HG03520 (cell line): ENCODE measurements at regions not wholly inside any gene's neighbourhood (a gene's known extent, or its start where the extent isn't known, plus 50 kb on each side); places are given as distances from the start of the nearest gene placed in this dataset.

Experiments used
- ATAC-seq: cut with Tn5 transposase; IDR thresholded peaks from one replicate; pipeline ENCODE4 v1.9.1; 2021; ENCODE audit warnings: mild to moderate bottlenecking, moderate library complexity; ENCODE audit not compliant: unreplicated experiment

DNA sequence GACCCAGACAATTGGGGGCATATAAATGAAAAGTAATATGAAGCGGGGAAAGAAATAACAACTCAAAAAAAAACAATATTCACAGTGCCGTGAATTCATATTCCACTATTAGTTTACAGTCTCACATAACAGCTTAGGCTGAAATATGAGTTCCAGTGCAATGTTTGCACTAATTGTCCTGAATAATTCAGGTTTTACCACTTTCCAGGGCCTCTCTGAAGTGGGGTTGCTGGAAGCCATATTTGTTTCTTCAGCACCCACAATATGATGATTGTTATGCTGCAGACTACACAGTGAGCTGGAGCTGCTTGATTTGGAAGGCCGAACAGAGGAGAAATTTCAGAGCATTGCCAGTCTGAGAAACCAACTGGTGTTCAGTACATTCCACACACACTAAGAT, 894.5 kb upstream of the ACVR2A start:
- ATAC-seq: no peak

DNA sequence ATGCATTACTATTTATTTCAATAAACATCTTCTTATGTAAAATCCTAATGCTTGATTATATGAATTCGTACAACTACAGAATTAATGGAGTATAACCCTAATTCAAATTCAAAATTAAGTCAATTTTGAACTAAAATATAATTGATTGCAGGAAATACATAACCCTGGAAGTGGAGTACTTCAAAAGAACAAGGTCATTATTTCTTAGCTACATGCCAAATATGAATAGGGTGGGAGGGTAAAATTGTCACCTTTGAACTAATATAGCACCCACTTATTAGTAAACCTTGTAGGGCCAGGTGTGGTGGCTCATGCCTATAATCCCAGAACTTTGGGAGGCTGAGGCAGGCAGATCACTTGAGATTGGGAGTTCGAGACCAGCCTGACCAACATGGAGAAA, 895.4 kb upstream of the ACVR2A start:
- no peak for ATAC-seq

- ATAC-seq: no peak
These were observed 900.2 kb upstream of the ACVR2A start for GRCh38 chr2:146944601-146945000.

GRCh38 chr2:146939991-146940685, 904.7 kb upstream of the ACVR2A start:
- no peak for ATAC-seq

DNA sequence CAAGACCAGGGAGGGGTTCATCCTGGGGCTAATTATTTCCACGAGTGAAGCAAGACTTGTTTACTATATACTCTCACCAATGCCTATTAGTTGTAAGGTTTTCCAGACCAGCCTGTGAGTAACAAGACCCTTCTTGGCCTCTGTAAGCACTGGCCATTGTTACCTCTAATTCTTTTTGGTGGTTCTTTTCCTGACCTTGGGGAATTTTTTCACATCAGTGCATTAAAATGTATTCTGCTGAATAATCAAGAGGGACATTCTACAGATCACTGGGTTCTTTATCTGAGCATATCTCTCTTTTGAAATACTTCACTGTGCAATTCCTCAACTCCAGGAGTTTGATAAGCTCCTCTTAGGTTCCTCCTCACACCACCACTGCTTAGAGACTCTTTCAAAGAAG, 909.9 kb upstream of the ACVR2A start:
- no peak for ATAC-seq

DNA sequence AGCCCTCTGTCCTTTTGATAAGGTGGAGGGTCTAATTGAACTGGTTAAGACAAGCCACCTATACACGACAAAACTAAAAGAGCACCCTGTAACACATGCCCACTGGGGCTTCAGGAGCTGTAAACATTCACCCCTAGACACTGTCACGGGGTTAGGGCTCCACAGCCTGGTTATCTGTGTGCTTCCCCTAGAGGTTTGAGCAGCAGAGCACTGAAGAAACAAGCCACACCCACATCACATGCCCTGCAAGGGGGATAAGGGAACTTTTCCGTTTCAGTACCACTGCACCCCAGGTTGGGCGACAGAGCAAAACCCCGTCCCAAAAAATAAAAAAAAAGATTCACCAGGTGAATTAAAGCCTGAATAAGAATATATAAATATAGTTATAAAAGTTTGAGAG, 913.7 kb upstream of the ACVR2A start:
- ATAC-seq: peak; percentile 85

DNA sequence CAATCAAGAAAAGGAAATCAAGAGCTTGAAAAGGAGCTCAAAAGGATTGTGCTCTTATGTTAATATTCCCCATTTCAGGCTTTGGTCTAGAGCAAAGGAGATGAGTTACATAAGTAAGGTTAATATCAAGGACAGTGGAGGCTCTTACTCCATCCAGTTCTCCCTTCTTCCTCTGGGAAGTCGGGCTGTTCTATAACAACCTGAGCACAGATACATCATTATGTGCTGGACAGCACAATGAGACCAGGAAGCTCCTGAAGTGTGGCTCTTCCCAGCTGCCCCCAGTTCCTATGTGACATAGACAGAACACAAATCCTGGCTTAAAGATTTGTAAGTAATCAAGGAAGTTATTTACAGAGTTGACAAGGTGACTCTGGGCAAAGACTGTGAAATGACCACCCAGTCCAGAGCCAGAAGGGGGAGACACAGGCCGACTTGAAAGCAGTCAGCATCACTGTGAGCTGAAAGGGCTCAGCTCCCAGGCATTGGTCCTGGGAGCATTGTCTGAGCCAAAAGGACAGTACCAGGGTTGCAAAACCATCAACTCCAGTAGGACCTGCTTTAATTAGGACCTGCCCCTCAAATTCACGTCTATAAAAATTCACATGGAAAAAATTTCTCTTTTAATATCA, 917.6 kb upstream of the ACVR2A start:
- ATAC-seq: no peak

- ATAC-seq: no peak
These were observed 926.5 kb upstream of the ACVR2A start for GRCh38 chr2:146918280-146918679.

- ATAC-seq: no peak
These were observed 927.3 kb upstream of the ACVR2A start for GRCh38 chr2:146917431-146918042.

DNA sequence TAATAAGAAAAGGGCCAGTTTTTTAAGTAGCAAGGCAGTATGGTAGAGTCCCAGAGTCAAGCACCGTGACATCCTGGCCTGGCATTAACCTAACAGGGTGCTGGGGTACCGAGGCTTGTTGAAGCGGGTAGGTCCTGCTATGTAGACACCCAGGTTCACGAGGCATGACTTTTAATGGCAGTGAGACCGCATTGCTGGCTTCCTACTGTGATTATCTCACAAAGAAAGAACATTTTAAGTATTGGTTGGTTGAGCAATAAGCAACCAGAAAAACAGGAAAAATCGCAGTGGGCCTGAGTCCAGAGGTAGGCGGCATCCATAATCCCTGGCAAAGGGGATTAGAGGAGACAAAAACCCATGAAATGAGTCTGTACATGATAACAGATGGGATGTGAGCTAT, 927.9 kb upstream of the ACVR2A start:
- ATAC-seq: no peak

- no peak for ATAC-seq
These were observed 931.4 kb upstream of the ACVR2A start for GRCh38 chr2:146913476-146913875.

GRCh38 chr2:146912536-146912935, 932.3 kb upstream of the ACVR2A start:
- ATAC-seq: no peak

DNA sequence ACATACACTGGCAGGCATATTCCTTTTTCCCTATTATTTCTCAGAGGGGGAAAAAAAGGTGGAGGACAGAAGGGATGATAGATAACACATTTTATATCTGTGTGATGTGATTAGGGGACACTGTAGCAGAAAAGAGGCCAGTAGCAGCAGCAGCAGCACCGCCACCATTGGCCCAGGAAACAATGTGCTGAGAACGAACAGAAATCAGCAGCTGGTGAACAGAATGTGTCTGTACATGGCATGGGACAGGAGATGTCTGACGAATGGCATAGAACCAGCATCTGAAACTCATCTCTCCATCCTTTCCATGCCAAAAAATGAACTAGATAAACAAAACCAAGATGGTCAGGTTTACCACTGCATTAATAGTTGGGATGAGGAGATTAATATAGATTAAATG, 936.1 kb upstream of the ACVR2A start:
- ATAC-seq: no peak

DNA sequence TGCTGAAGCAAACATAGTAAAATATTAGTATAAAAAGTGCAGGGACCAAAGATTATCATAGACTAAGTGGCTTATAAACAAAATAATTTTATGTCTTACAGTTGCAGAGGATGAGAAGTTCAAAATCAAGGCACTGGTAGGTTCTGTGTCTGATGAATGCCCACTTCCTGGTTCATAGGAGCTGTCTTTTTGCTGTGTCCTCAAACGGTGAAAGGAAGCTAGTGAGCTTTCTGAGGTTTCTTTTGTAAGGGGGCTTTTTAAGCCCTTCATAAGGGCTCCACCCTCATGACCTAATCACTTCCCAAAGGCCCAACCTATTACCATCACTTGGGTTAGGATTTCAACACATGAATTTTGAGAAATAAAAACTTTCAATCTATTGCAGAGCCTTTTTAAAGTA, 946.7 kb upstream of the ACVR2A start:
- no peak for ATAC-seq

DNA sequence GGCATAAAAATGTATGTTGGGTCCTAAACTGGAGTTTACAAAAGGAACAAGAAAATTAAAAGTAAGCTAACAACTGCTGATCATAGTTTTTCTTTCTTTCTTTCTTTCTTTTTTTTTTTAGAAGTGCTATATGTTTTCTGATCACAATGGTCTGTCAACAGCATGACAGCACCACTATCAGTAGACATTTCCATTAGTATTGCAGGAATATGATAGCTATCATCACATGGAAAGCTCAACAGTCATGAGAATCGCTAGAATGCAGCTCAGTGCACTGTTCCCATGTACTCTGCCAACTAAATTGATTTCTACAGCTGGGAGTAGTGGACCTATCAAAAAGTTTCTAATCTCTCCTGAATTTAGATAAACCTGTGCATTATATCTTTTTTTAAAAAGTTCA, 950.3 kb upstream of the ACVR2A start:
- no peak for ATAC-seq

DNA sequence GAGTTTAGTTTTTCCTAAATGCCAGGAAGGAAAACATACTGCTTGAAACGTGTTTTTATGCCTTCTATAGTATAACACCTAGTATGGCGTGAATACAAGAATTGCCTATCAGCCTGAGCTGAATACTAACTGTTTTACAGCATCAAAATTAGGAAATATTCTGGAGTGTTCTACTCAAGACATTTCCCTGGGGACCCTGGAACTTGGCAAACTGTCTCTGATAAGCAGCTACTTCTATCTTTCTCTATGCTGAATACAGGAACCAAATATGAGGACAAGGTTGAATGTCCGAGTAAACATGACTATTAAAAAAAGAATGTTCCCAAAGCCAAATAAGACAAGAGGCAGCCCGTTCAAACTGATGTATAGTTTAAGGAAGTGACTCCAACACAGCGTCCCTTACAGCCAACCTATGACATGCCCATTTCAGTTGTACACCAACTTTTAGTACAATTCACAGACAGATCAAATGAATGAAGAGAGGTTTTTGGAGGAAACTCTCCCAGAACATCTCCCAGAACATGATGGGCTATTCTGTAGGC, 951.3 kb upstream of the ACVR2A start:
- ATAC-seq: no peak

- no peak for ATAC-seq
These were observed 954.3 kb upstream of the ACVR2A start for GRCh38 chr2:146890491-146890890.

DNA sequence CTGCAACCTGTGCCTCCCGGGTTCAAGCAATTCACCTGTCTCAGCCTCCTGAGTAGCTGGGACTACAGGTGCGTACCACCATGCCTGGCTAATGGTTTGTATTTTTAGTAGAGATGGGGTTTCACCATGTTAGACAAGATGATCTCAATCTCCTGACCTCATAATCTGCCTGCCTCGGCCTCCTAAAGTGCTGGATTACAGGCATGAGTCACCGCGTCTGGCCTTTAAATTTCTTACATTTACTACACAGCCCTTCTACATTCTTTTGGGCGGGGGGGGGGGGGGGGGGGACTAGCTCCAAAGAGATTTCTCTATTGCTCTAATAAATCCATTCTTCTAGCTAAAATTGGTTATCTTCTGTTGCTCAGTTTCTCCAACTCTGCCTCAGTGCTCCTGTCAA, 964.9 kb upstream of the ACVR2A start:
- no peak for ATAC-seq

DNA sequence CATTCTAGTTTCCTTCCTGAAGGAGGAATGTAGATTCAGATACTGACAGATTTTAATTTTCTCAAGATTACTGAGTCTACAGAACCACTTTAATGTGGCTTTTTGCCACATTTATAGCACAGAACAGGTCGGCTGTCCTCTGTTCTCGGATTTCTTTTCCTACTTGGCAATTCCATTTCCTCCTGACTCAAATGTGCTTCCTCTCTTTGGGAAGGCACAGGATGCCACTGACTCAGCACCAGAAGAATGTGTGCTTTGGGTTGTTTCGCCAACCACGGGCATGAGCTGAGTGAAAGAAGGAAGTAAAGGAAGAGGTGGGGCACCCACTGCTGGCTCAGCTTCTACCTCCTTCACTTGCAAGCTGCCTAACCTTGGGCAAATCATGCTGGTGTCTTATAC, 970.6 kb upstream of the ACVR2A start:
- no peak for ATAC-seq

DNA sequence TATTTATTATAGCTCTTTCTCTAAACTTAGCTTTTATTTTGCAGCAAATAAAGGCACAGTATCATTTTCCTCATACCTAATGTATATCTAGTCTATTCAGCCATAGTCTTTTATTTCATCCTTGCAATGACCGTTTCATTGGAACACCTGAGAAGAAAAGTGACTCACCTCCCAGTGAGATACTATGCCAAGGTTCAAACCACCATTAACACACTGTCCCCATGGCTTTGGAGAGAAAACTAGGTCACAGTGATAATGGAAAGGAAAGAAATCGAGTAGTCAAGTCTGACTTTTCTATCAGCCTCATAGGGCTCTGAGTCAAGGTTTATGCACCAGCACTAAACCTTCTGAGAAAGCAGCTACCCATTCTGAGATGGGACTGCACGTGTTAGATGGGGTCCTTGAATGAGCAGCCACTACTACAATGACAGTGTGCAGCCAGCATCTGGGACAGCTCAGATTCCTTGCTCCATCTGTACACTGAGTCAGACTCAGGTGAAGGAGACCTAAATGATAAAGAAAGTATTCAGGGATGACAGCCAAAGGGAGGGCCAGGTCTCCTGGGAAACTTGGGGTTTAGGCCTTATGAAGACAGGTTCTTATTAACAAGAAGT, 971.1 kb upstream of the ACVR2A start:
- ATAC-seq: no peak

GRCh38 chr2:146873056-146873455, 971.8 kb upstream of the ACVR2A start:
- ATAC-seq: no peak

GRCh38 chr2:146870691-146871090, 974.1 kb upstream of the ACVR2A start:
- ATAC-seq: no peak
